A549 (cell line): ENCODE measurements at regions not wholly inside any gene's neighbourhood (a gene's known extent, or its start where the extent isn't known, plus 50 kb on each side); places are given as distances from the start of the nearest gene placed in this dataset.

Experiments
- RAD21 ChIP-seq, 2 experiments: fragments of >200 bp in 1 of 2; sonication (Bioruptor Twin) in 1 of 2; formaldehyde crosslinking in 1 of 2; IDR thresholded peaks in 1 of 2; conservative IDR thresholded peaks in 1 of 2; 2 replicates in 1 of 2; 3 replicates in 1 of 2; pipeline ENCODE4 v1.6.1; 2012 to 2018; ENCODE audit warnings: inconsistent platforms in 1 of 2
- TF ChIP-seq, protein P1 (sequence below): fragments of >200 bp; sonication (Bioruptor Twin); formaldehyde crosslinking; IDR thresholded peaks from 3 replicates; pipeline ENCODE4 v1.5.1; 2016
- TF ChIP-seq, protein P2 (sequence below): fragments of 200-600 bp; sonication (generic); IDR thresholded peaks from 2 replicates; pipeline ENCODE4 v1.6.1; 2016; ENCODE audit warnings: antibody characterized with exemption, mild to moderate bottlenecking, moderate library complexity

- TF ChIP-seq, protein P1, sequence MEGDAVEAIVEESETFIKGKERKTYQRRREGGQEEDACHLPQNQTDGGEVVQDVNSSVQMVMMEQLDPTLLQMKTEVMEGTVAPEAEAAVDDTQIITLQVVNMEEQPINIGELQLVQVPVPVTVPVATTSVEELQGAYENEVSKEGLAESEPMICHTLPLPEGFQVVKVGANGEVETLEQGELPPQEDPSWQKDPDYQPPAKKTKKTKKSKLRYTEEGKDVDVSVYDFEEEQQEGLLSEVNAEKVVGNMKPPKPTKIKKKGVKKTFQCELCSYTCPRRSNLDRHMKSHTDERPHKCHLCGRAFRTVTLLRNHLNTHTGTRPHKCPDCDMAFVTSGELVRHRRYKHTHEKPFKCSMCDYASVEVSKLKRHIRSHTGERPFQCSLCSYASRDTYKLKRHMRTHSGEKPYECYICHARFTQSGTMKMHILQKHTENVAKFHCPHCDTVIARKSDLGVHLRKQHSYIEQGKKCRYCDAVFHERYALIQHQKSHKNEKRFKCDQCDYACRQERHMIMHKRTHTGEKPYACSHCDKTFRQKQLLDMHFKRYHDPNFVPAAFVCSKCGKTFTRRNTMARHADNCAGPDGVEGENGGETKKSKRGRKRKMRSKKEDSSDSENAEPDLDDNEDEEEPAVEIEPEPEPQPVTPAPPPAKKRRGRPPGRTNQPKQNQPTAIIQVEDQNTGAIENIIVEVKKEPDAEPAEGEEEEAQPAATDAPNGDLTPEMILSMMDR = no peak
- no peak for TF ChIP-seq RAD21 (conservative IDR thresholded peaks at IDR 0.05 in 1 of 2, IDR thresholded peaks at IDR 0.05 in 1 of 2)
- TF ChIP-seq, protein P2, sequence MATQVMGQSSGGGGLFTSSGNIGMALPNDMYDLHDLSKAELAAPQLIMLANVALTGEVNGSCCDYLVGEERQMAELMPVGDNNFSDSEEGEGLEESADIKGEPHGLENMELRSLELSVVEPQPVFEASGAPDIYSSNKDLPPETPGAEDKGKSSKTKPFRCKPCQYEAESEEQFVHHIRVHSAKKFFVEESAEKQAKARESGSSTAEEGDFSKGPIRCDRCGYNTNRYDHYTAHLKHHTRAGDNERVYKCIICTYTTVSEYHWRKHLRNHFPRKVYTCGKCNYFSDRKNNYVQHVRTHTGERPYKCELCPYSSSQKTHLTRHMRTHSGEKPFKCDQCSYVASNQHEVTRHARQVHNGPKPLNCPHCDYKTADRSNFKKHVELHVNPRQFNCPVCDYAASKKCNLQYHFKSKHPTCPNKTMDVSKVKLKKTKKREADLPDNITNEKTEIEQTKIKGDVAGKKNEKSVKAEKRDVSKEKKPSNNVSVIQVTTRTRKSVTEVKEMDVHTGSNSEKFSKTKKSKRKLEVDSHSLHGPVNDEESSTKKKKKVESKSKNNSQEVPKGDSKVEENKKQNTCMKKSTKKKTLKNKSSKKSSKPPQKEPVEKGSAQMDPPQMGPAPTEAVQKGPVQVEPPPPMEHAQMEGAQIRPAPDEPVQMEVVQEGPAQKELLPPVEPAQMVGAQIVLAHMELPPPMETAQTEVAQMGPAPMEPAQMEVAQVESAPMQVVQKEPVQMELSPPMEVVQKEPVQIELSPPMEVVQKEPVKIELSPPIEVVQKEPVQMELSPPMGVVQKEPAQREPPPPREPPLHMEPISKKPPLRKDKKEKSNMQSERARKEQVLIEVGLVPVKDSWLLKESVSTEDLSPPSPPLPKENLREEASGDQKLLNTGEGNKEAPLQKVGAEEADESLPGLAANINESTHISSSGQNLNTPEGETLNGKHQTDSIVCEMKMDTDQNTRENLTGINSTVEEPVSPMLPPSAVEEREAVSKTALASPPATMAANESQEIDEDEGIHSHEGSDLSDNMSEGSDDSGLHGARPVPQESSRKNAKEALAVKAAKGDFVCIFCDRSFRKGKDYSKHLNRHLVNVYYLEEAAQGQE = no peak
Observed at GRCh38 chr6:9537381-9537780, 877.5 kb downstream of the TFAP2A start.
